ENCODE measurements at regions not wholly inside any gene's neighbourhood (a gene's known extent, or its start where the extent isn't known, plus 50 kb on each side); places are given as distances from the start of the nearest gene placed in this dataset.

DNA sequence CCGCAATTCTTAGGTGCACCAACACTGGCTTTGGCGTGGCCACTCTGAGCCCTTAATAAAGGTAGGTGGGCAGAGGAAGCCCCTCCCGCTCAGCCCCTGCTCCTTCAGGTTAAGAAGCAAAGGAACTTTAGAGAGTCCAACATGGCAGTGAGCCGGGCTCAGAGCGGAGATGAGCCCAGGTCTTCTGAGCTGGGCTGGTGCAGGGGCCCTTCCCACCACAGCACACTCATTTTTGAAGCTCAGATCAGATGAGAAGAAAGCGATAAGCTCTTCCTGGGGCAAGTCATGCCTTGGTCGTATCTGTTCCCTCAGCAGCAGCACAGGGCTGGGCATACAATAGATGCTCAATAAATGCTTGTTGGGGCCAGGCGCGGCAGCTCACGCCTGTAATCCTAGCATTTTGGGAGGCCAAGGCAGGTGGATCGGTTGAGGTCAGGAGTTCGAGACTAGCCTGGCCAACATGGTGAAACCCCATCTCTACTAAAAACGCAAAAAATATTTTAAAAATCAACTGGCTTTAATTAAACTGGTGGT lies 51.1 kb upstream of the TARDBP start:
- TF ChIP-seq ZFP3 (CRISPR knock-in tag; IDR thresholded peaks at IDR 0.05) (no peak), ZNF565 (CRISPR knock-in tag; conservative IDR thresholded peaks at IDR 0.05; ENCODE audit: low read depth) (no peak), ISL1 (CRISPR knock-in tag; IDR thresholded peaks at IDR 0.05) (no peak), ZFP30 (CRISPR knock-in tag; IDR thresholded peaks at IDR 0.05) (no peak), ZNF8 (CRISPR knock-in tag; IDR thresholded peaks at IDR 0.05) (no peak), CSDC2 (CRISPR knock-in tag; IDR thresholded peaks at IDR 0.05) (no peak), SNAI2 (CRISPR knock-in tag; IDR thresholded peaks at IDR 0.05) (no peak)
- TF ChIP-seq, protein P1, sequence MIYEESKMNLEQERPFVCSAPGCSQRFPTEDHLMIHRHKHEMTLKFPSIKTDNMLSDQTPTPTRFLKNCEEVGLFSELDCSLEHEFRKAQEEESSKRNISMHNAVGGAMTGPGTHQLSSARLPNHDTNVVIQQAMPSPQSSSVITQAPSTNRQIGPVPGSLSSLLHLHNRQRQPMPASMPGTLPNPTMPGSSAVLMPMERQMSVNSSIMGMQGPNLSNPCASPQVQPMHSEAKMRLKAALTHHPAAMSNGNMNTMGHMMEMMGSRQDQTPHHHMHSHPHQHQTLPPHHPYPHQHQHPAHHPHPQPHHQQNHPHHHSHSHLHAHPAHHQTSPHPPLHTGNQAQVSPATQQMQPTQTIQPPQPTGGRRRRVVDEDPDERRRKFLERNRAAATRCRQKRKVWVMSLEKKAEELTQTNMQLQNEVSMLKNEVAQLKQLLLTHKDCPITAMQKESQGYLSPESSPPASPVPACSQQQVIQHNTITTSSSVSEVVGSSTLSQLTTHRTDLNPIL (CRISPR knock-in tag; IDR thresholded peaks at IDR 0.05; ENCODE audit: low read depth): no peak
